ENCODE measurements at regions not wholly inside any gene's neighbourhood (a gene's known extent, or its start where the extent isn't known, plus 50 kb on each side); places are given as distances from the start of the nearest gene placed in this dataset.
"Not testable (repeated sequence)": the region's sequence is repeated elsewhere in the genome, so short reads cannot be mapped to it uniquely, and the experiment has no call there.

- DNase-seq (ENCODE audit: low read depth, low spot score) = no peak
These were observed 831.7 kb upstream of the SPRY2 start for GRCh38 chr13:81172603-81173002.

GRCh38 chr13:81171065-81171647 lies 830.2 kb upstream of the SPRY2 start:
- DNase-seq (ENCODE audit: low read depth, low spot score) = no peak

- not testable (repeated sequence) for DNase-seq (ENCODE audit: low read depth, low spot score)
These were observed 822.9 kb upstream of the SPRY2 start for GRCh38 chr13:81163823-81164222.

GRCh38 chr13:81153478-81153877 lies 812.6 kb upstream of the SPRY2 start:
- no peak for DNase-seq (ENCODE audit: low read depth, low spot score)

- no peak for DNase-seq (ENCODE audit: low read depth, low spot score)
These were observed 807.9 kb upstream of the SPRY2 start for GRCh38 chr13:81148822-81149221.

- DNase-seq (ENCODE audit: low read depth, low spot score) = not testable (repeated sequence)
These were observed 805.6 kb upstream of the SPRY2 start for GRCh38 chr13:81146576-81146975.

GRCh38 chr13:81142306-81142999 lies 801.5 kb upstream of the SPRY2 start:
- DNase-seq (ENCODE audit: low read depth, low spot score) = no peak

- peak; percentile 47 for DNase-seq (ENCODE audit: low read depth, low spot score)
These were observed 799.7 kb upstream of the SPRY2 start for GRCh38 chr13:81140675-81141074.

GRCh38 chr13:81139987-81140386 lies 799.1 kb upstream of the SPRY2 start:
- no peak for DNase-seq (ENCODE audit: low read depth, low spot score)

- DNase-seq (ENCODE audit: low read depth, low spot score) = no peak
These were observed 797.5 kb upstream of the SPRY2 start for GRCh38 chr13:81138353-81138980.

- DNase-seq (ENCODE audit: low read depth, low spot score) = no peak
These were observed 792.1 kb upstream of the SPRY2 start for GRCh38 chr13:81133066-81133465.

- DNase-seq (ENCODE audit: low read depth, low spot score) = no peak
These were observed 776.5 kb upstream of the SPRY2 start for GRCh38 chr13:81117416-81117815.

- no peak for DNase-seq (ENCODE audit: low read depth, low spot score)
These were observed 775.7 kb upstream of the SPRY2 start for GRCh38 chr13:81116461-81117282.

GRCh38 chr13:81109026-81109425 lies 768.1 kb upstream of the SPRY2 start:
- DNase-seq (ENCODE audit: low read depth, low spot score) = no peak

GRCh38 chr13:81106348-81106747 lies 765.4 kb upstream of the SPRY2 start:
- DNase-seq (ENCODE audit: low read depth, low spot score) = no peak

GRCh38 chr13:81104035-81104715 lies 763.2 kb upstream of the SPRY2 start:
- DNase-seq (ENCODE audit: low read depth, low spot score) = no peak

- not testable (repeated sequence) for DNase-seq (ENCODE audit: low read depth, low spot score)
These were observed 761.1 kb upstream of the SPRY2 start for GRCh38 chr13:81102066-81102465.

- no peak for DNase-seq (ENCODE audit: low read depth, low spot score)
These were observed 748.6 kb upstream of the SPRY2 start for GRCh38 chr13:81089371-81090157.

- DNase-seq (ENCODE audit: low read depth, low spot score) = no peak
These were observed 740.1 kb upstream of the SPRY2 start for GRCh38 chr13:81080911-81081454.

GRCh38 chr13:81078048-81078447 lies 737.1 kb upstream of the SPRY2 start:
- DNase-seq (ENCODE audit: low read depth, low spot score) = no peak

Data from iPS DF 19.7 (cell line).